ENCODE measurements at regions not wholly inside any gene's neighbourhood (a gene's known extent, or its start where the extent isn't known, plus 50 kb on each side); places are given as distances from the start of the nearest gene placed in this dataset.
"Not testable (repeated sequence)": the region's sequence is repeated elsewhere in the genome, so short reads cannot be mapped to it uniquely, and the experiment has no call there.

- intact Hi-C loops (cut with DNase I); DNase-seq: not testable (repeated sequence)
These were observed 71.5 kb downstream of the NPIPB11 start for GRCh38 chr16:29334776-29335548.

GRCh38 chr16:29333492-29334097 lies 72.9 kb downstream of the NPIPB11 start:
- intact Hi-C loops (cut with DNase I); DNase-seq: not testable (repeated sequence)

- intact Hi-C loops (cut with DNase I); DNase-seq: not testable (repeated sequence)
These were observed 75.9 kb downstream of the NPIPB11 start for GRCh38 chr16:29330623-29331022.

GRCh38 chr16:29328528-29328927 lies 78.0 kb downstream of the NPIPB11 start:
- intact Hi-C loops (cut with DNase I); DNase-seq: not testable (repeated sequence)

GRCh38 chr16:29327631-29328408 lies 78.7 kb downstream of the NPIPB11 start:
- DNase-seq; intact Hi-C loops (cut with DNase I): not testable (repeated sequence)

- intact Hi-C loops (cut with DNase I); DNase-seq: not testable (repeated sequence)
These were observed 80.1 kb downstream of the NPIPB11 start for GRCh38 chr16:29326164-29327125.

GRCh38 chr16:29323725-29324124 lies 82.8 kb downstream of the NPIPB11 start:
- DNase-seq; intact Hi-C loops (cut with DNase I): not testable (repeated sequence)

- intact Hi-C loops (cut with DNase I) = no loop called here
- no peak for DNase-seq
These were observed 84.9 kb downstream of the NPIPB11 start for GRCh38 chr16:29321585-29321984.

- intact Hi-C loops (cut with DNase I) = no loop called here
- DNase-seq = no peak
These were observed 85.5 kb downstream of the NPIPB11 start for GRCh38 chr16:29321000-29321393.

- no peak for DNase-seq
- intact Hi-C loops (cut with DNase I) = no loop called here
These were observed 86.1 kb downstream of the NPIPB11 start for GRCh38 chr16:29320274-29320999.

- intact Hi-C loops (cut with DNase I) = no loop called here
- no peak for DNase-seq
These were observed 86.8 kb downstream of the NPIPB11 start for GRCh38 chr16:29319726-29320125.

GRCh38 chr16:29318561-29318968 lies 87.9 kb downstream of the NPIPB11 start:
- intact Hi-C loops (cut with DNase I); DNase-seq: not testable (repeated sequence)

GRCh38 chr16:29318037-29318436 lies 88.5 kb downstream of the NPIPB11 start:
- no peak for DNase-seq
- intact Hi-C loops (cut with DNase I) = no loop called here

GRCh38 chr16:29317269-29317668 lies 89.2 kb downstream of the NPIPB11 start:
- DNase-seq = peak in 1 of 42 donors; percentile 10
- intact Hi-C loops (cut with DNase I) = no loop called here

GRCh38 chr16:29316761-29317183 lies 89.7 kb downstream of the NPIPB11 start:
- intact Hi-C loops (cut with DNase I) = no loop called here
- DNase-seq = peak in 3 of 42 donors; percentile 12 to 32 (median 26)

GRCh38 chr16:29315916-29316517 lies 90.5 kb downstream of the NPIPB11 start:
- intact Hi-C loops (cut with DNase I) = no loop called here
- DNase-seq = no peak

GRCh38 chr16:29315046-29315445 lies 91.5 kb downstream of the NPIPB11 start:
- DNase-seq = no peak
- intact Hi-C loops (cut with DNase I) = no loop called here

Data from head of caudate nucleus (tissue), 42 donors.